GM11168 (cell line): ENCODE measurements at regions not wholly inside any gene's neighbourhood (a gene's known extent, or its start where the extent isn't known, plus 50 kb on each side); places are given as distances from the start of the nearest gene placed in this dataset.

ENCODE experiments used
- in situ Hi-C: fragments of 300-500 bp; cut with MboI; formaldehyde crosslinking; loops from one replicate; pipeline ENCODE4 v1.12.0; 2022; ENCODE audit warnings: low sequenced_read_pairs; ENCODE audit not compliant: unreplicated experiment

GRCh38 chr18:45119876-45120275 lies 439.2 kb downstream of the SETBP1 start:
- in situ Hi-C loops, result no loop called here

GRCh38 chr18:45121146-45121545 lies 440.5 kb downstream of the SETBP1 start:
- in situ Hi-C loops, result no loop called here

- in situ Hi-C loops, result no loop called here
Observed at GRCh38 chr18:45122506-45122905, 441.8 kb downstream of the SETBP1 start.

GRCh38 chr18:45127405-45127804 lies 446.7 kb downstream of the SETBP1 start:
- in situ Hi-C loops, result no loop called here

GRCh38 chr18:45133276-45133675 lies 452.6 kb downstream of the SETBP1 start:
- in situ Hi-C loops, result no loop called here

GRCh38 chr18:45136381-45137086 lies 455.8 kb downstream of the SETBP1 start:
- in situ Hi-C loops, result no loop called here

GRCh38 chr18:45137087-45137419 lies 456.4 kb downstream of the SETBP1 start:
- in situ Hi-C loops, result no loop called here

- in situ Hi-C loops, result no loop called here
Observed at GRCh38 chr18:45139478-45139877, 458.8 kb downstream of the SETBP1 start.

- in situ Hi-C loops, result no loop called here
Observed at GRCh38 chr18:45142868-45143267, 462.2 kb downstream of the SETBP1 start.

GRCh38 chr18:45149712-45150111 lies 465.6 kb upstream of the SLC14A2 start:
- in situ Hi-C loops, result no loop called here

GRCh38 chr18:45151645-45152044 lies 463.6 kb upstream of the SLC14A2 start:
- in situ Hi-C loops, result no loop called here

- in situ Hi-C loops, result no loop called here
Observed at GRCh38 chr18:45155526-45155925, 459.8 kb upstream of the SLC14A2 start.

GRCh38 chr18:45156946-45157345 lies 458.3 kb upstream of the SLC14A2 start:
- in situ Hi-C loops, result no loop called here

GRCh38 chr18:45157576-45157975 lies 457.7 kb upstream of the SLC14A2 start:
- in situ Hi-C loops, result no loop called here

- in situ Hi-C loops, result no loop called here
Observed at GRCh38 chr18:45161850-45162249, 453.4 kb upstream of the SLC14A2 start.

- in situ Hi-C loops, result no loop called here
Observed at GRCh38 chr18:45163871-45164270, 451.4 kb upstream of the SLC14A2 start.

GRCh38 chr18:45164551-45164950 lies 450.7 kb upstream of the SLC14A2 start:
- in situ Hi-C loops, result no loop called here

- in situ Hi-C loops, result no loop called here
Observed at GRCh38 chr18:45165176-45165713, 450.0 kb upstream of the SLC14A2 start.

- in situ Hi-C loops, result no loop called here
Observed at GRCh38 chr18:45165871-45166270, 449.4 kb upstream of the SLC14A2 start.

GRCh38 chr18:45166341-45166835 lies 448.9 kb upstream of the SLC14A2 start:
- in situ Hi-C loops, result no loop called here

GRCh38 chr18:45166836-45167551 lies 448.3 kb upstream of the SLC14A2 start:
- in situ Hi-C loops, result no loop called here
